HG03196 (cell line): ENCODE measurements at regions not wholly inside any gene's neighbourhood (a gene's known extent, or its start where the extent isn't known, plus 50 kb on each side); places are given as distances from the start of the nearest gene placed in this dataset.

Experiments
- ATAC-seq: cut with Tn5 transposase; IDR thresholded peaks from one replicate; pipeline ENCODE4 v1.9.1; 2021; ENCODE audit not compliant: unreplicated experiment

DNA sequence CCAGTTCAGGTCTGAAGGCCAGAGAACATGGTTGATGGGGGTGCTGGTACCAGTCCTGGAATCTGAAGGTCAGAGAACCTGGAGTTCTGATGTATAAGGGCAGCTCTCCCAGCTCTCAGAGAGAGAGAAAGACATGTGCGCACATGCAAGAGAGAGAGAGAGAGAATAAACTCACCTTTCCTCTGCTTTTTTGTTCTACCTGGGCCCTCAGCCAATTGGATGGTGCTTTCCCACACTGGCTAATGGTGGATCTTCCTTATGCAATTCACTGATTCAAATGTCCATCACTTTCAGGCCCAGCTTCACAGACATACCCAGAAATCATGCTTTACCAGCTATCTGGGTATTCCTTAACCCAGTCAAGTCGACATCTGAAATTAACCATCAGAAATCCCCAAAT, 377.7 kb upstream of the MEX3C start:
- no peak for ATAC-seq

GRCh38 chr18:51578406-51578980, 381.0 kb upstream of the MEX3C start:
- no peak for ATAC-seq

DNA sequence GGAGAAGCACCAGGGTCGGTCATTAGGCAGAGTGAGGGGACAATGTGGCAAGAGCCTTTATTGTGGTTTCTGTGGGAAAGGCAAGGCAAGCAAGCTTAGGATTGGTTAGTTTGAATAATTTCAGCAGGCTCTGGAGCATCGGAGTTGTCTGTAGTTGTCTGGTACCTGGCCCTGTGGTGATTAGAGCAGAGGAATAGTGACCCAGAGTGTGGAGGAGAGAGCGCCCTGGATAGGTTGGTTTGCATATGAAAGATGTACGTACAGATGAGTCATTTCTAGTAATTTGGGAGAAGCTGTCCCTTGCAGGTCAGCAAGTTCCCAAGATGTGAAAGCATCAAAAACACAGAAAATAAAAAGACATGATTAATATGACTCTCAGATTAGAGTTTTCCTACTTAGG, 383.1 kb upstream of the MEX3C start:
- no peak for ATAC-seq

- ATAC-seq, result no peak
These were observed 385.1 kb upstream of the MEX3C start for GRCh38 chr18:51582551-51582950.

- ATAC-seq, result no peak
These were observed 391.1 kb upstream of the MEX3C start for GRCh38 chr18:51588616-51589015.

GRCh38 chr18:51593931-51594330, 396.4 kb upstream of the MEX3C start:
- ATAC-seq, result no peak

DNA sequence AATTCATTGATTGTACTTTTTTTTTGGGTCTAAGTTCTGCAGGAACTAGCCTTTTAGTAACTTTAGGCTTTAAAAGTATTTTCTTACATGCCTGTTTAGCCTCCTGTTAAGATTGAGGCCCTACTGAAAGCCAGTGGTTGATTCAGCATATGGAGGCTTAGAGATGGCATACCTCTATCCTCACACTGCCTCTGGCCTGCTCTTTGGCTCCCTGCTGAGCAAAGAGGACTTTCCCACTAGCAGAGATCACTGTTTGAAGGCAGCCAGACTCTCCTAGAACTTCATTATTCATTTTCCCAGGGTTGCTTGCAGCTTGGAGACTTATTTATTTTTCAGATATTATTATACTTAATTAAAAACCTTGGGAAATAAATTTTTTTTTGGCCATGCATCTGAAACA, 405.6 kb upstream of the MEX3C start:
- ATAC-seq, result no peak

DNA sequence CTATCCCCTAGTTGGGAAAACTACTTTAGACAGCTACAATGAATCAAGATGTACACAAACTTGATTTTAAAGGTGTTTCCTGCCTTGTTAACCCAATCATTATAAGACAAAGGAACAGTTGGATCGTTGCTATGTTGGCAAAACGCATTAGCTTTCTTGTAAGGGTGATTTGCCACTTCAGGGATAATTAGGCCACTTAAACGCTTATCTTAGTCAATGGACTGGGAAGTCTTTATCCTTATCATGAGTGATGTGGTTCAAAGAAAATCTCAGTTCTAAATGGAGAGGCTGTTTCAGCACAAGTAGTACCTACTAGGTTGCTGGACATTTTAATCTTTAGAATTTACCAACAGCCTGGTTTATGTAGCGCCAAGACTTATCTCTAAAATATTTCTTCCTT, 406.1 kb upstream of the MEX3C start:
- ATAC-seq, result no peak

DNA sequence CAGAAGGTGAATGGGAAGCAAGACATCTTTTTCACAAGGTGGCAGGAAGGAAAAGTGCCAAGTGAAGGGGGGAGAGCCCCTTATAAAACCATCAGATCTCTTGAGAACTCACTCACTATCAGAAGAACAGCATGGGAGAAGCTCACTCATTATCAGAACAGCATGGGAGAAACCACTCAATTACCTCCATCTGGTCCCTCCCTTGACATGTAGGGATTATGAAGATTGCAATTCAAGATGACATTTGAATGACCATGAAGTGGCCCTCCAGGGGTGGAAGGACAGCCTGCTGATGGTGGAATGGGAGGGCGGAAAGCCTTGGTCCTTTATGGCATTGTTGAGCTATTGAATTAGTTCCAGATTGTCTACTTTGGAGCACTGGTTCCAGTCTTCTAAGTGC, 413.0 kb upstream of the MEX3C start:
- no peak for ATAC-seq

GRCh38 chr18:51611326-51611725, 413.8 kb upstream of the MEX3C start:
- ATAC-seq, result no peak

- no peak for ATAC-seq
These were observed 416.6 kb upstream of the MEX3C start for GRCh38 chr18:51614033-51614432.

DNA sequence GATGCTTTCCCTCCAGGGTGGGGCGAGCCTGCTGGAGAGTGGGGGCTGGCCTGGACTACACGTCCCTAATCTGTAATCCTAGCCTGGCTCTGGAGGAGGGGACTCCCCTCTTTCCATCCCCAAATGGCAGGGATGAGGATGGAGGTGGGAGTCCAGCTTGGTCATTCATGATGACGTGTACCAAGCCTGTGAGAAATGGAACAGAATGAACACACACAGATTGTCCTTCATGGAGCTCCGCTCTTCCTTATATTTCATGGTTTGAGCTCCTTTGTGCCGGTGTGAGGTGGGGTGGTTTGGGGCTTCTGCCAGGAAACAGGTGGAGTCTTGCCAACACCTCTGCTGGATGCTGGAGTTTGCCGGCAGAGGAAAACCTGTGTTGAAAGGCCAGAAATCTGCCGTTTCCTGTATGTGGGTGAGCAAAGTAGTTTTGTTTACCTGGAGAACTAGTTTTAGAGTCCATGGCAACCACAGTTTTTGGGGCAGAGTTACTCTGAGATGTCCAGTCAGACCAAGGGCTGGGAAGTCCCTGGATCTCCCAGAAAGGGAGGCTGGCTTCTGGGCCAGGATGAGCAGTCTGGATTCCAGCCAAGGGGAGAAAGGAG, 417.6 kb upstream of the MEX3C start:
- ATAC-seq, result no peak

GRCh38 chr18:51617167-51617566, 419.7 kb upstream of the MEX3C start:
- no peak for ATAC-seq

- ATAC-seq, result no peak
These were observed 420.2 kb upstream of the MEX3C start for GRCh38 chr18:51617572-51618260.

- no peak for ATAC-seq
These were observed 421.8 kb upstream of the MEX3C start for GRCh38 chr18:51619283-51619682.

DNA sequence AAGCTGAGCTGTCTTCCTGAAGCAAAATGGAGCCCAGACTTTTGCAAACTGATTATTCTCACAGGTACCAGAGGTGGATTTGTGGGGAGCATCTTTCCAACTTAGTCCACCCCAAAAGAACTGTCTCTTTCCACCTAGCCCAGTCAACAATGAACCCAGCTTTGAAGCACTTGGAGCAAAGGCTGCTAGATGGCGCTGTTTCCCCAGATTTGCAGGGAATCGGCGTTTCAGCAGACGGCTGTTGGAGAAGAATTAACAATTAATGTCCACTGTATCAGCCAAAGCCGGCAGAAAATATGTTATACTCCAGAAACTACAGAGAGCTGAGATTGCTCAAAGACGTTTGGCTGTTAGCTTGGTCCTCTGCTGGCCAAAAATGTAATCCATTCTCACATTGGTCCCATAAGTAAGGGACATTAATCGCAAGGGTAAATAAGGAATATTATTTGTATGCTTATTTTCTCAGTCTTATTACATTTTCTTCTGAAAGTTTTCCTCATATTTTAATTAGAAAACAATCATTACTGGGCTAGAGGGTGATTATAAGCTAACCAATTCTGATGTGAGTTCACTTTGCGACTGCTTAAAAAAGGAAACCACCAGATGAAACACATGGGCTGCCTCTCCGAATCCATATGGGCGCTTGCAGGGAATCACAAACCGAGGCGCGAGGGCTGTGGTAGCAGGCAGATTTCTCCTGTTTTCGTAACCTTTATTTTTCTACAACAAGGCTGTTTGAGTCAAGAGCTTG, 423.8 kb upstream of the MEX3C start:
- no peak for ATAC-seq

DNA sequence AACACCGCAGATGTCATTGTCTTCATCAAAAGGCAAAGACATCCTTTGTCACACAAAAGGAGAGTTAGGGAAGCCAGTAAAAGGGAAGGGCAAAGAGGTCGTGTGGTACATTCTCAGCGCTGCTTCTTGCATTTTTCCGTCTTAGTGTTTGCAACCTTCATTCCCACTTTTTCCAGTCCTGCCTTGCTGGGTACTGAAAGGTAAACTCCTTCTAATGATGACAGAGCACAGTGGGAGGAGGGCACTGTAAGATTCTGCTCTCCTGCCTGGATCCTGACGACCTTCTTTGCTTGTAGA, 424.3 kb upstream of the MEX3C start:
- ATAC-seq, result no peak

- no peak for ATAC-seq
These were observed 425.2 kb upstream of the MEX3C start for GRCh38 chr18:51622702-51623101.

- no peak for ATAC-seq
These were observed 426.2 kb upstream of the MEX3C start for GRCh38 chr18:51623653-51624052.

GRCh38 chr18:51630706-51631105, 433.2 kb upstream of the MEX3C start:
- no peak for ATAC-seq

DNA sequence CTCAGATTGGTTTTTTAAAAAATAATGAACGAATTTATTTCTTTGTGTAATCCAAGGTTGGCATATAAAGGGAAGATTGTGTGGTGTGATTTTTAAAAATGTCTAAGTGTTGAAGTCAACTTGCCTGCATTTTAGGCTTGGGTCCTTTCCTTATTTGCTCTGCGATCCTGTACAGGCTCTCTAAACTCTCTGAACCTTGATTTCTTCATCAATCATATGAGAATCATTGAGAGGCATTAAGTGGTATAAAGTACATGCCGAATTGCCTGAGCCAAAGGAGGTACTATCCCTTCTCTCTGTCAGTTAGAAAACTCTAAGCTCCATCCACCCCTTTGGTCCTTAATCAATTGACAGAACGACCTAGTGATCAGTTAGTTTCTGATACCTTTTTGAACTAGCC, 440.4 kb upstream of the MEX3C start:
- no peak for ATAC-seq

DNA sequence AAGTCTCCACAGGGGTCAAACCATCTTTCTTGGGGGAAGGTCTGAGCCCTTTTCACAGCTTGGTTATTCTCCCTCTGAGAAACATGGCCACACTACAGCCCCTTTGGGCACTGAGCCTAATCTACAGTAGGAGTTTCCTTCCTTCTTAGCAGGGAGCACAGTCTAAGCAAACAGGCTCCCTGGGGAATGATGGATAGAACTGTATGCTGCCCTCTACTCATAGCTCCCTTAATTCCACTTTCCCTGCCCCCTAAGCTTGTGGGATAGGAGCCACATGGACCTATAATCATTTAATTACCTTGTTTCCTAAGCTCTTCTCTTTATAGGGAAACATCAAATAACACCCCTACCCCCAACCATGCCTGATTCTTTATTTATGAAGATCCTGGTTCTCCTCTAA, 442.1 kb upstream of the MEX3C start:
- ATAC-seq, result no peak
